ENCODE measurements at regions not wholly inside any gene's neighbourhood (a gene's known extent, or its start where the extent isn't known, plus 50 kb on each side); places are given as distances from the start of the nearest gene placed in this dataset.

GRCh38 chr10:28445516-28445915 lies 87.4 kb upstream of the WAC start:
- Histone ChIP-seq H3K4me1 (ENCODE audit: low read length) (no peaks in the 10 kb centered on the region), H3K9me2 (replicated peaks; ENCODE audit: insufficient read depth, low read length) (no peaks in the 10 kb centered on the region), H3K36me3 (replicated peaks; ENCODE audit: insufficient read depth, low read length) (no peaks in the 10 kb centered on the region), H3K27ac (ENCODE audit: low read length) (no peak overlapping the region), H3F3A (ENCODE audit: insufficient read depth, low read length) (no peaks in the 10 kb centered on the region), H3K4me2 (ENCODE audit: low read depth, low read length) (no peak overlapping the region), H3K27me3 (replicated peaks; ENCODE audit: insufficient read depth, low read length) (no peaks in the 10 kb centered on the region), H3K4me3 (ENCODE audit: low read length) (no peak overlapping the region), H2AFZ (ENCODE audit: low read length) (no peak overlapping the region), H4K20me1 (ENCODE audit: insufficient read depth, low read length) (no peaks in the 10 kb centered on the region), H3K9ac (ENCODE audit: low read length) (no peak overlapping the region), H3K9me3 (replicated peaks; ENCODE audit: insufficient read depth, low read length) (no peaks in the 10 kb centered on the region), H3K79me2 (ENCODE audit: low read length) (no peaks in the 10 kb centered on the region)
- no peak for DNase-seq
- TF ChIP-seq EZH2 (optimal IDR thresholded peaks at IDR 0.05; ENCODE audit: low read depth, low read length): no peak
- no peak for TF ChIP-seq EZH2phosphoT487 (IDR thresholded peaks at IDR 0.05; ENCODE audit: low read length)
- TF ChIP-seq CTCF (IDR thresholded peaks at IDR 0.05; ENCODE audit: low read length): no peak

GRCh38 chr10:28449382-28449781 lies 83.5 kb upstream of the WAC start:
- H3K27me3 ChIP-seq (replicated peaks; ENCODE audit: insufficient read depth, low read length): no peaks in the 10 kb centered on the region
- H3K9me2 ChIP-seq (replicated peaks; ENCODE audit: insufficient read depth, low read length): no peaks in the 10 kb centered on the region
- no peak overlapping the region for H3K9ac ChIP-seq (ENCODE audit: low read length)
- no peak for DNase-seq
- TF ChIP-seq CTCF (IDR thresholded peaks at IDR 0.05; ENCODE audit: low read length) (no peak), EZH2 (optimal IDR thresholded peaks at IDR 0.05; ENCODE audit: low read depth, low read length) (no peak), EZH2phosphoT487 (IDR thresholded peaks at IDR 0.05; ENCODE audit: low read length) (no peak)
- H3K4me1 ChIP-seq (ENCODE audit: low read length): no peaks in the 10 kb centered on the region
- H2AFZ ChIP-seq (ENCODE audit: low read length): no peak overlapping the region
- H3F3A ChIP-seq (ENCODE audit: insufficient read depth, low read length): no peaks in the 10 kb centered on the region
- no peaks in the 10 kb centered on the region for H4K20me1 ChIP-seq (ENCODE audit: insufficient read depth, low read length)
- H3K4me3 ChIP-seq (ENCODE audit: low read length): no peak overlapping the region
- H3K4me2 ChIP-seq (ENCODE audit: low read depth, low read length): no peak overlapping the region
- no peaks in the 10 kb centered on the region for H3K79me2 ChIP-seq (ENCODE audit: low read length)
- no peaks in the 10 kb centered on the region for H3K9me3 ChIP-seq (replicated peaks; ENCODE audit: insufficient read depth, low read length)
- no peaks in the 10 kb centered on the region for H3K36me3 ChIP-seq (replicated peaks; ENCODE audit: insufficient read depth, low read length)
- no peak overlapping the region for H3K27ac ChIP-seq (ENCODE audit: low read length)

- DNase-seq: no peak
- Histone ChIP-seq H4K20me1 (ENCODE audit: insufficient read depth, low read length) (no peaks in the 10 kb centered on the region), H3K4me3 (ENCODE audit: low read length) (no peak overlapping the region), H3K79me2 (ENCODE audit: low read length) (no peaks in the 10 kb centered on the region), H3K4me1 (ENCODE audit: low read length) (no peaks in the 10 kb centered on the region), H3K9me3 (replicated peaks; ENCODE audit: insufficient read depth, low read length) (no peaks in the 10 kb centered on the region), H3K4me2 (ENCODE audit: low read depth, low read length) (no peak overlapping the region), H3K27ac (ENCODE audit: low read length) (no peak overlapping the region), H3F3A (ENCODE audit: insufficient read depth, low read length) (no peaks in the 10 kb centered on the region), H3K27me3 (replicated peaks; ENCODE audit: insufficient read depth, low read length) (no peaks in the 10 kb centered on the region), H3K36me3 (replicated peaks; ENCODE audit: insufficient read depth, low read length) (no peaks in the 10 kb centered on the region), H2AFZ (ENCODE audit: low read length) (no peak overlapping the region), H3K9me2 (replicated peaks; ENCODE audit: insufficient read depth, low read length) (no peaks in the 10 kb centered on the region), H3K9ac (ENCODE audit: low read length) (no peak overlapping the region)
- no peak for TF ChIP-seq EZH2phosphoT487 (IDR thresholded peaks at IDR 0.05; ENCODE audit: low read length)
- TF ChIP-seq EZH2 (optimal IDR thresholded peaks at IDR 0.05; ENCODE audit: low read depth, low read length): no peak
- no peak for TF ChIP-seq CTCF (IDR thresholded peaks at IDR 0.05; ENCODE audit: low read length)
These were observed 83.0 kb upstream of the WAC start for GRCh38 chr10:28449926-28450325.
